ENCODE measurements at regions not wholly inside any gene's neighbourhood (a gene's known extent, or its start where the extent isn't known, plus 50 kb on each side); places are given as distances from the start of the nearest gene placed in this dataset.

- H3K9me3 ChIP-seq, result no peaks in the 10 kb centered on the region
- H3K4me3 ChIP-seq, result no peak overlapping the region
- no peaks in the 10 kb centered on the region for H3K27me3 ChIP-seq
- intact Hi-C loops (cut with DNase I), result no loop called here
- no peak overlapping the region for H3K27ac ChIP-seq
- no peak for TF ChIP-seq CTCF (IDR thresholded peaks at IDR 0.05)
- no peak for DNase-seq (ENCODE audit: low spot score in 2 of 2)
- no peaks in the 10 kb centered on the region for H3K36me3 ChIP-seq
- no peaks in the 10 kb centered on the region for H3K4me1 ChIP-seq
These were observed 508.1 kb downstream of the EPHA7 start for GRCh38 chr6:92911301-92911700.

- no peaks in the 10 kb centered on the region for H3K4me1 ChIP-seq
- intact Hi-C loops (cut with DNase I), result no loop called here
- no peak overlapping the region for H3K27ac ChIP-seq
- no peaks in the 10 kb centered on the region for H3K9me3 ChIP-seq
- no peak overlapping the region for H3K4me3 ChIP-seq
- DNase-seq (ENCODE audit: low spot score in 2 of 2), result no peak
- H3K27me3 ChIP-seq, result no peaks in the 10 kb centered on the region
- H3K36me3 ChIP-seq, result no peaks in the 10 kb centered on the region
- TF ChIP-seq CTCF (IDR thresholded peaks at IDR 0.05), result no peak
These were observed 508.7 kb downstream of the EPHA7 start for GRCh38 chr6:92910646-92911045.

GRCh38 chr6:92906385-92906784 lies 513.0 kb downstream of the EPHA7 start:
- no peak for TF ChIP-seq CTCF (IDR thresholded peaks at IDR 0.05)
- DNase-seq (ENCODE audit: low spot score in 2 of 2), result no peak
- H3K9me3 ChIP-seq, result no peaks in the 10 kb centered on the region
- H3K36me3 ChIP-seq, result no peaks in the 10 kb centered on the region
- no peak overlapping the region for H3K4me3 ChIP-seq
- H3K4me1 ChIP-seq, result no peaks in the 10 kb centered on the region
- no peak overlapping the region for H3K27ac ChIP-seq
- no peaks in the 10 kb centered on the region for H3K27me3 ChIP-seq
- intact Hi-C loops (cut with DNase I), result no loop called here

GRCh38 chr6:92893741-92894140 lies 525.6 kb downstream of the EPHA7 start:
- DNase-seq (ENCODE audit: low spot score in 2 of 2), result no peak
- Histone ChIP-seq H3K4me3 (no peak overlapping the region), H3K27ac (no peak overlapping the region), H3K4me1 (no peaks in the 10 kb centered on the region), H3K9me3 (peaks cover 0 to 8% of the 10 kb centered on the region in 2 donors), H3K27me3 (no peaks in the 10 kb centered on the region), H3K36me3 (no peaks in the 10 kb centered on the region)
- no peak for TF ChIP-seq CTCF (IDR thresholded peaks at IDR 0.05)
- intact Hi-C loops (cut with DNase I), result no loop called here

- H3K27me3 ChIP-seq, result no peaks in the 10 kb centered on the region
- H3K4me3 ChIP-seq, result no peak overlapping the region
- no peak for TF ChIP-seq CTCF (IDR thresholded peaks at IDR 0.05)
- intact Hi-C loops (cut with DNase I), result no loop called here
- no peak for DNase-seq (ENCODE audit: low spot score in 2 of 2)
- H3K27ac ChIP-seq, result no peak overlapping the region
- H3K36me3 ChIP-seq, result no peaks in the 10 kb centered on the region
- H3K9me3 ChIP-seq, result peaks cover 0 to 8% of the 10 kb centered on the region in 2 donors
- no peaks in the 10 kb centered on the region for H3K4me1 ChIP-seq
These were observed 526.7 kb downstream of the EPHA7 start for GRCh38 chr6:92892626-92893170.

GRCh38 chr6:92888316-92888715 lies 531.0 kb downstream of the EPHA7 start:
- Histone ChIP-seq H3K9me3 (peaks cover 0 to 8% of the 10 kb centered on the region in 2 donors), H3K4me3 (no peak overlapping the region), H3K4me1 (no peaks in the 10 kb centered on the region), H3K27me3 (no peaks in the 10 kb centered on the region), H3K36me3 (no peaks in the 10 kb centered on the region), H3K27ac (no peak overlapping the region)
- DNase-seq (ENCODE audit: low spot score in 2 of 2), result no peak
- no peak for TF ChIP-seq CTCF (IDR thresholded peaks at IDR 0.05)
- intact Hi-C loops (cut with DNase I), result no loop called here
